Colonic mucosa (tissue), 4 donors: ENCODE measurements at regions not wholly inside any gene's neighbourhood (a gene's known extent, or its start where the extent isn't known, plus 50 kb on each side); places are given as distances from the start of the nearest gene placed in this dataset.

ENCODE experiments used
- DNase-seq: peaks from one replicate; pipeline ENCODE4 v3.0.0-alpha.2; 2020
- H3K27ac ChIP-seq: fragments of 200-600 bp; one replicate; pipeline ENCODE4 v1.8.0; 2021
- H3K27me3 ChIP-seq: fragments of 200-600 bp; one replicate; pipeline ENCODE4 v1.8.0; 2021
- H3K36me3 ChIP-seq: fragments of 200-600 bp; one replicate; pipeline ENCODE4 v1.8.0; 2021
- H3K4me1 ChIP-seq: fragments of 200-600 bp; one replicate; pipeline ENCODE4 v1.8.0; 2021; ENCODE audit warnings: mild to moderate bottlenecking
- H3K4me3 ChIP-seq: fragments of 200-600 bp; one replicate; pipeline ENCODE4 v1.8.0; 2021
- H3K9ac ChIP-seq, 2 donors: one replicate each; pipeline ENCODE4 v1.7.0; 2013; ENCODE audit warnings: control low read depth in 2 of 2, low read depth in 2 of 2, low read length in 2 of 2
- H3K9me3 ChIP-seq: fragments of 200-600 bp; one replicate; pipeline ENCODE4 v1.8.0; 2021
- CTCF ChIP-seq: fragments of 200-600 bp; IDR thresholded peaks from one replicate; pipeline ENCODE4 v1.8.0; 2022; ENCODE audit warnings: antibody characterized with exemption, mild to moderate bottlenecking
- intact Hi-C: fragments of 100-400 bp; cut with DNase I; formaldehyde crosslinking; loops from one replicate; pipeline ENCODE4 v1.14.1; 2022
- donor health status: healthy.
- donor health status: DM: no; HTN: no; CAD: no.
- donor health status: DM: no; HTN: no; CAD: no.

- Histone ChIP-seq H3K9ac (no peak overlapping the region), H3K27me3 (no peaks in the 10 kb centered on the region), H3K4me3 (no peak overlapping the region), H3K4me1 (peaks cover 3% of the 10 kb centered on the region), H3K36me3 (no peaks in the 10 kb centered on the region), H3K9me3 (no peaks in the 10 kb centered on the region), H3K27ac (no peak overlapping the region)
- no peak for TF ChIP-seq CTCF
- intact Hi-C loops, result no loop called here
- no peak for DNase-seq
These were observed 421.8 kb downstream of the ETS1 start for GRCh38 chr11:128165572-128165971.

- H3K36me3 ChIP-seq, result no peaks in the 10 kb centered on the region
- no peak for DNase-seq
- no peaks in the 10 kb centered on the region for H3K27me3 ChIP-seq
- no peak overlapping the region for H3K27ac ChIP-seq
- H3K9ac ChIP-seq, result no peak overlapping the region
- TF ChIP-seq CTCF, result no peak
- H3K4me1 ChIP-seq, result peaks cover 3% of the 10 kb centered on the region
- no peaks in the 10 kb centered on the region for H3K9me3 ChIP-seq
- no peak overlapping the region for H3K4me3 ChIP-seq
- intact Hi-C loops, result no loop called here
These were observed 423.1 kb downstream of the ETS1 start for GRCh38 chr11:128164080-128164741.

- H3K4me3 ChIP-seq, result no peak overlapping the region
- no peak overlapping the region for H3K9ac ChIP-seq
- peaks cover 3% of the 10 kb centered on the region for H3K4me1 ChIP-seq
- intact Hi-C loops, result no loop called here
- H3K9me3 ChIP-seq, result no peaks in the 10 kb centered on the region
- no peaks in the 10 kb centered on the region for H3K36me3 ChIP-seq
- no peak for DNase-seq
- H3K27me3 ChIP-seq, result no peaks in the 10 kb centered on the region
- no peak for TF ChIP-seq CTCF
- H3K27ac ChIP-seq, result no peak overlapping the region
These were observed 425.4 kb downstream of the ETS1 start for GRCh38 chr11:128161994-128162393.

- Histone ChIP-seq H3K27ac (no peak overlapping the region), H3K4me3 (no peak overlapping the region), H3K27me3 (no peaks in the 10 kb centered on the region), H3K9ac (no peak overlapping the region), H3K4me1 (peaks cover 3% of the 10 kb centered on the region), H3K9me3 (no peaks in the 10 kb centered on the region), H3K36me3 (no peaks in the 10 kb centered on the region)
- no peak for DNase-seq
- intact Hi-C loops, result no loop called here
- TF ChIP-seq CTCF, result no peak
These were observed 425.9 kb downstream of the ETS1 start for GRCh38 chr11:128161436-128161835.

GRCh38 chr11:128158860-128159259 lies 428.5 kb downstream of the ETS1 start:
- Histone ChIP-seq H3K4me1 (no peaks in the 10 kb centered on the region), H3K9ac (no peak overlapping the region), H3K27me3 (no peaks in the 10 kb centered on the region), H3K27ac (no peak overlapping the region), H3K4me3 (no peak overlapping the region), H3K36me3 (no peaks in the 10 kb centered on the region), H3K9me3 (no peaks in the 10 kb centered on the region)
- no peak for TF ChIP-seq CTCF
- intact Hi-C loops, result loop anchor here (5.0 kb wide), 1 partner anchor 673 kb away; no protein-coding TSS in a partner anchor
- DNase-seq, result no peak
